Mucosa of rectum (tissue), 2 donors: ENCODE measurements at regions not wholly inside any gene's neighbourhood (a gene's known extent, or its start where the extent isn't known, plus 50 kb on each side); places are given as distances from the start of the nearest gene placed in this dataset.

Experiments
- H3K27ac ChIP-seq, 2 donors: one replicate each; pipeline ENCODE4 v1.7.0; 2013; ENCODE audit warnings: inconsistent platforms in 2 of 2, low read depth in 2 of 2, low read length in 2 of 2
- H3K27me3 ChIP-seq, 2 donors: one replicate each; pipeline ENCODE4 v1.7.0; 2013; ENCODE audit warnings: low read length in 2 of 2; ENCODE audit not compliant: control insufficient read depth in 2 of 2, insufficient read depth in 2 of 2
- H3K36me3 ChIP-seq, 2 donors: one replicate each; pipeline ENCODE4 v1.7.0; 2013; ENCODE audit warnings: low read length in 2 of 2; ENCODE audit not compliant: control insufficient read depth in 2 of 2, insufficient read depth in 2 of 2
- H3K4me1 ChIP-seq, 2 donors: one replicate each; pipeline ENCODE4 v1.7.0; 2013; ENCODE audit warnings: low read length in 2 of 2, mild to moderate bottlenecking in 1 of 2; ENCODE audit not compliant: control insufficient read depth in 2 of 2, insufficient read depth in 2 of 2
- H3K4me3 ChIP-seq, 2 donors: one replicate each; pipeline ENCODE4 v1.7.0; 2013; ENCODE audit warnings: low read length in 2 of 2
- H3K9ac ChIP-seq, 2 donors: one replicate each; pipeline ENCODE4 v1.7.0; 2013; ENCODE audit warnings: low read length in 2 of 2, low read depth in 1 of 2, mild to moderate bottlenecking in 1 of 2
- H3K9me3 ChIP-seq, 2 donors: one replicate each; pipeline ENCODE4 v1.7.0; 2013; ENCODE audit warnings: low read length in 2 of 2; ENCODE audit not compliant: control insufficient read depth in 2 of 2
- donor health status: healthy.
- donor health status: Normal muscosa, but diverticular disease.

- H3K9me3 ChIP-seq: no peaks in the 10 kb centered on the region
- H3K4me3 ChIP-seq: no peak overlapping the region
- H3K27me3 ChIP-seq: no peaks in the 10 kb centered on the region
- no peak overlapping the region for H3K9ac ChIP-seq
- H3K36me3 ChIP-seq: no peaks in the 10 kb centered on the region
- H3K4me1 ChIP-seq: peaks cover 7 to 10% of the 10 kb centered on the region in 2 donors
- no peak overlapping the region for H3K27ac ChIP-seq
Observed at GRCh38 chr18:57920036-57920435, 116.9 kb upstream of the ATP8B1 start.

GRCh38 chr18:57918601-57919000, 115.5 kb upstream of the ATP8B1 start:
- H3K9ac ChIP-seq: no peak overlapping the region
- no peaks in the 10 kb centered on the region for H3K27me3 ChIP-seq
- no peaks in the 10 kb centered on the region for H3K36me3 ChIP-seq
- H3K27ac ChIP-seq: no peak overlapping the region
- no peak overlapping the region for H3K4me3 ChIP-seq
- H3K4me1 ChIP-seq: peaks cover 7 to 10% of the 10 kb centered on the region in 2 donors
- no peaks in the 10 kb centered on the region for H3K9me3 ChIP-seq

GRCh38 chr18:57916684-57917083, 113.6 kb upstream of the ATP8B1 start:
- H3K36me3 ChIP-seq: no peaks in the 10 kb centered on the region
- H3K27me3 ChIP-seq: no peaks in the 10 kb centered on the region
- no peak overlapping the region for H3K9ac ChIP-seq
- no peak overlapping the region for H3K27ac ChIP-seq
- no peaks in the 10 kb centered on the region for H3K9me3 ChIP-seq
- peaks cover 7 to 10% of the 10 kb centered on the region in 2 donors for H3K4me1 ChIP-seq
- no peak overlapping the region for H3K4me3 ChIP-seq

- peaks cover 7 to 10% of the 10 kb centered on the region in 2 donors for H3K4me1 ChIP-seq
- no peak overlapping the region for H3K4me3 ChIP-seq
- no peaks in the 10 kb centered on the region for H3K27me3 ChIP-seq
- H3K9me3 ChIP-seq: no peaks in the 10 kb centered on the region
- no peaks in the 10 kb centered on the region for H3K36me3 ChIP-seq
- peak overlapping the region in 1 of 2 donors; percentile 34 for H3K27ac ChIP-seq
- peak overlapping the region in 1 of 2 donors; percentile 7 for H3K9ac ChIP-seq
Observed at GRCh38 chr18:57915865-57916582, 112.9 kb upstream of the ATP8B1 start.

GRCh38 chr18:57915248-57915647, 112.1 kb upstream of the ATP8B1 start:
- H3K27me3 ChIP-seq: no peaks in the 10 kb centered on the region
- H3K27ac ChIP-seq: peak overlapping the region in 1 of 2 donors; percentile 34
- no peak overlapping the region for H3K9ac ChIP-seq
- H3K9me3 ChIP-seq: no peaks in the 10 kb centered on the region
- H3K4me3 ChIP-seq: no peak overlapping the region
- no peaks in the 10 kb centered on the region for H3K36me3 ChIP-seq
- peaks cover 7 to 10% of the 10 kb centered on the region in 2 donors for H3K4me1 ChIP-seq

- H3K9me3 ChIP-seq: no peaks in the 10 kb centered on the region
- H3K9ac ChIP-seq: no peak overlapping the region
- no peaks in the 10 kb centered on the region for H3K27me3 ChIP-seq
- no peak overlapping the region for H3K27ac ChIP-seq
- no peaks in the 10 kb centered on the region for H3K36me3 ChIP-seq
- H3K4me1 ChIP-seq: peaks cover 7 to 10% of the 10 kb centered on the region in 2 donors
- H3K4me3 ChIP-seq: no peak overlapping the region
Observed at GRCh38 chr18:57913686-57914085, 110.6 kb upstream of the ATP8B1 start.

- Histone ChIP-seq H3K27me3 (no peaks in the 10 kb centered on the region), H3K9me3 (no peaks in the 10 kb centered on the region), H3K4me3 (no peak overlapping the region), H3K36me3 (no peaks in the 10 kb centered on the region), H3K9ac (no peak overlapping the region), H3K27ac (no peak overlapping the region), H3K4me1 (peaks cover 1 to 3% of the 10 kb centered on the region in 2 donors)
Observed at GRCh38 chr18:57910817-57911216, 107.7 kb upstream of the ATP8B1 start.

GRCh38 chr18:57910134-57910533, 107.0 kb upstream of the ATP8B1 start:
- Histone ChIP-seq H3K9me3 (no peaks in the 10 kb centered on the region), H3K36me3 (no peaks in the 10 kb centered on the region), H3K4me3 (no peak overlapping the region), H3K9ac (no peak overlapping the region), H3K27ac (no peak overlapping the region), H3K4me1 (no peaks in the 10 kb centered on the region), H3K27me3 (no peaks in the 10 kb centered on the region)

GRCh38 chr18:57909620-57910019, 106.5 kb upstream of the ATP8B1 start:
- H3K27me3 ChIP-seq: no peaks in the 10 kb centered on the region
- no peak overlapping the region for H3K27ac ChIP-seq
- no peaks in the 10 kb centered on the region for H3K4me1 ChIP-seq
- H3K36me3 ChIP-seq: no peaks in the 10 kb centered on the region
- no peak overlapping the region for H3K4me3 ChIP-seq
- no peaks in the 10 kb centered on the region for H3K9me3 ChIP-seq
- H3K9ac ChIP-seq: no peak overlapping the region

- H3K4me3 ChIP-seq: no peak overlapping the region
- H3K36me3 ChIP-seq: no peaks in the 10 kb centered on the region
- no peak overlapping the region for H3K9ac ChIP-seq
- no peaks in the 10 kb centered on the region for H3K4me1 ChIP-seq
- H3K27ac ChIP-seq: no peak overlapping the region
- no peaks in the 10 kb centered on the region for H3K27me3 ChIP-seq
- no peaks in the 10 kb centered on the region for H3K9me3 ChIP-seq
Observed at GRCh38 chr18:57908092-57908491, 105.0 kb upstream of the ATP8B1 start.
